ENCODE measurements at regions not wholly inside any gene's neighbourhood (a gene's known extent, or its start where the extent isn't known, plus 50 kb on each side); places are given as distances from the start of the nearest gene placed in this dataset.

DNA sequence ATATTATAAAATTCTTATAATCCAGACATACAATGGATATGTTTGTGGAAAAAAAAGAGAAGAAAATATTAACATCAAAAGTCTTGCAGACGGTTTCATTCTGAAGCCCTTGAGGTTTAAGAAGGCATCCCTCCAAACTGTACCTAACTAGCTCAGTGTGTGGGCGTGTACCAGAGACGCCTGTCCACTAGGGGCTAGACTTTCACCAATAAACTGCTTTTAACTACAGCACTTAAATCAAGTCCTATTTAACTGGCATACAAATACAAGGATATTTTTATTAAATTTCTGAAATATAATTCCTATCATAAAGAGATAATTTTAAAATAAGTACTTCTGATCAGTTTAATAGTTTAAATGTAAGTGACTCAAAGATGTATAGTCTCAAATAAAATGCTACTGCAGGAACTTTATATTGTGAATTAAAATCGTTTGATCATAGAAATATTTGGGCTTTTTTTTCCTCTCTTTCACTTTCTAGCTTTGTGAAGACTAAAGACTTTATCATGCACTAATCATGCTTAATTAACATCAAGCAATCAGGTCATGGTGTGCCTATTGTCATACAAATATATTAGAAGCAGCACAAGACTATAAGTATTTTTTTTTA, 437.7 kb downstream of the SATB2 start:
- FAIRE-seq: no peak

DNA sequence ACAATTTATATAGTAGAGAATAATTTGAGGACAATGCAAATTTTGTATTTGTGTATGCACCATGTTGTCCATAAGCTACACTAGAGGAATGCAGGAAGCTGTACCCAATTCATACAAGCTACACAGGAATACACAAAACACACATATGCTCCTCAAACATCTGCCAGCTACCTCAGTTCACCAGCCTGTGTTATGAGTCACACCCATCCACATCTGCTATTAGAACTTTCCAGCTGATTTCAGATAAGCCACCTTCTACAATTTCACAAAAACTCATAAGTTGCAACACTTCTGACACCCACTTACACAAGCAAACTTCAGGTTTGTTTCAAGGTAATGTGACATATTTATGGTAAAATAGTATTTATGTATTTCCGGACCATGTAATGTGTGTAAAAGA, 438.9 kb downstream of the SATB2 start:
- no peak for FAIRE-seq

DNA sequence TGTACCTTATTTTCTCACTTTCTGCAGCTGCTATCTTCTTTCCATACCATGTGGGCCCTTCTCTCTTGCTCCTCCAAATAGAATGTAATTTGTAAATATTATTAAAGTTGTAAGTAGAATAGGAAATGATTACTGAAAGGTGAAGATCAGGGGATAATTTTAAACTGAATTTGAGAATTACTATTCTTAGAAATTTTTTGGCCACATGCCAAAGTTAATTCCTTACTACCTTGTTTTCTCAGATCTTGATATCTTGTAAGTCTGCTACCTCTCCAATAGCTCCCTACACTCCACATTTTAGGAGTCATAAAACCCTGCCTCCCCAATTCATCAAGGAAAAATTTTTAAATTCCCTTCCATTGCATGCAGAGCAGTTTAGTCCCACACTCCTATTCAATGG, 442.7 kb downstream of the SATB2 start:
- no peak for FAIRE-seq

DNA sequence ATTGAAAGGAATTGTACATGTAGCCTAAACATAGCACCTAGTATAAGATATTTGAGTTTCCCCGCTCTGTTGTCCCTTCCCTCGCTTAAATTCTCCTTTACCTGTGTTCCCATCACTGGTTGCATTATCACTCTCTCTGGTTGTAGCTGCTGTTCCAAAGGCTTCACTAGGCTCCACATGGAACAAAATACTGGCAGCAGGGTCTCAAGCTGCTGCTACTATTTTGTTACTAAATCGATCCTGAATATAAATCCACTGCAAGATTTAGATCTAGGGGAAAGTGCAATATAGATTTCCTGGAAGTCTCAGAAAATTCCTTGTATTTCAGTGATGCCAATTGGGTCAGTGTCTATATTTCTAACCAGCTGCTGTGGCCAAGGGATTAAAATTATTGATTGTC, 443.5 kb downstream of the SATB2 start:
- FAIRE-seq: no peak

DNA sequence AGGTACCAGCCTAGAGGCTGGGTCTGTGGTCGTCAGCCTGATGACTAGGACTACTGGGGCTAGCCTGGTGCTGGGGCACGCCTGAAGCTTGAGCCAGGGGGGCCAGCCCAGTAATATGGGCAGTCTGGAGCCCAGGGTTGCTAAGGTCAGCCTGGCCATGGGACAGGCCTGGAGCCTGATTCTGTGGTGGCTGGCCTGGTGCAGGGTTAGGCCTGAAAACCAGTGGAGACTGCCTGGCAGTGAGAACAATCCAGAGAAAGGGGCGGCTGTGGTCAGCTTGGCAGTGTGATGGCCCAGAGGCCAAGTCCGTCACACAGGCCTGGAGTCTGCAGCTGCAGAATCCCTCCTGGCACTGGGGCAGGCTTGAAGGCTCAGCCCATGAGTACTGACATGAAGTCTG, 445.8 kb downstream of the SATB2 start:
- FAIRE-seq: no peak

DNA sequence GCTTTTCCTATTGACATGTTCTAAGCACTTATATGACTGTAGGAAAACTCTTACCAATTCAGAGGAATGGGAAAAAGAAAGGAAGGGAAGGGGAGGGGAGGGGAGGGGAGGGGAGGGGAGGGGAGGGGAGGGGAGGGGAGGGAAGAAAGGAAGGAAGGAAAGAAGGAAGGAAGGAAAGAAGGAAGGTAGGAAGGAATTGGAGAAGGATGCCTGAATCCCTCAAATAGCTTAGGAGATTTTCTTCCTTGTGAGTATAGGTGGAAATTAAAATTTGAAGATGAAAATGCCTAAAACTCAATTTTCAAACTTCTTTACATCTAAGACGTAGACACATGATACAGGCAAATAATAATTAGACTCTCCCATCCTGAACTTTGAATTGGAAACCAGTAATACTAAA, 463.1 kb downstream of the SATB2 start:
- no peak for FAIRE-seq

DNA sequence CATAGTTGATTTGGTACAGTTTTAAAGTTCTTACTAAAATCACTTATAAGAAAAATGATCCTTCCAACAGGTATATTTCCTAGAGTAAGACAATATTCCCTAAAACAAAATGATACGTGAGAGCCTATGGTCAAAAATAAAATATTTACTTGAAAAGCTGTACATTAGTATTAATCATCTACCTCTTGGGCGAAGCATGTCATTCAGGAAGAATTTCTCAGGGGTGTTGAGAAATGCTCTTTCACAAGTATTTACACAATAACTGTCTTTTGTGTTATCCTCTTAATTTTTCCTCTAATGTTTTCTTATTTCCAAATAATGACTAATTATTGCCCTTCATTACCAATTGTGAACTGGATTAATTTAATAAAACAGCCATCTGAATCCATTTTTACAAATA, 466.3 kb downstream of the SATB2 start:
- no peak for FAIRE-seq

DNA sequence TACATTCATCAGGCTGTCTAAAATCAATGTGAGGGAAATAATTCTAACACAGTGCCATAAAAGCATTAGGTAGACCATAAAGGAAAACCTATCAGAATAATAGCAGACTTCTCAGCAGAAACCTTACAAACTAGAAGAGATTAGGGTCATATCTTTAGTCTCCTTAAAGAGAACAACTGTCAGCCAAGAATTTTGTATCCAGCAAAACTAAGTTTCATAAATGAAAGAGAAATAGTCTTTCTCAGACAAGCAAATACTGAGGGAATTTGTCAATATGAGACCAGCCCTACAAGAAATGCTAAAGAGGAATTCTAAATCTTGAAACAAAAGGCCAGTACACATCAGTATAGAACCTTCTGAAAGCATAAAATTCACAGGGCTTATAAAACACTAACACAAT, 482.0 kb downstream of the SATB2 start:
- FAIRE-seq: no peak

DNA sequence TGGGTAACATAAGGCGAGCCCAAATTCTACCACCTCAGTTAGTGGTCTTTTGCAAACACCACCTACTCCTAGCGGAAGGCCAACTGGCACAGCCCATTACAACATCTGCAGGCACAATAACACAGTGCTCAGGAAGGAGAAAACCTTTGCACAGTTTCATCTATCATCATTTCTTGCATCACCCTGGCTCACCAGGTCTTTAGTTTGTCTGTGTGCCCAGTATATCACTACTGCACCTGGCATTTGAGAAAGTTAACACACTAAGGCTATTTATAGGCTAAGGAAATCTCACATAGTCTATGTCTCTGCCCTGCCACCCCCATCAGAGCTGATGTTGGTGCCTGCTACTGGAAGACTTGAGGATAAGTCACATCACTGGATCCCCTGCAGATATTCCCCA, 484.0 kb downstream of the SATB2 start:
- FAIRE-seq: no peak

DNA sequence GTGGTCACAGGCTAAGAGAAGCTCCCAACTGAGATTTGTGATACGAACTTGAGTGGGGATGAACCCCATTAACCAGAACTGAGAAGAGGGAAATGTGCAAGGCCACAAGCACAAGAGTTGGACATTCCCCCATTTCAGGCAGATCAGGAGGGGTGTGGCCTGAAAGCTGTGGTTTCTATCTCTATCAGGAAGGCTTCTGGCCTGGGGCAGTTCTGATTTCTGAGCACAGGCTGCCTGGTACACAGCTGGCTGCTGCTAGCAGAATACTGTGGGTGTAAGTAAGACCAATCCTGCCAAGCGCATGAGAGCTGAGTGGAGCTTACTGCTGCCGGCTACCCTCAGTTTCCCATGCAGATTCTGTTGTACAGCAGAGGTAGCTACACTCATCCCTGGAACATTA, 484.6 kb downstream of the SATB2 start:
- FAIRE-seq: no peak

DNA sequence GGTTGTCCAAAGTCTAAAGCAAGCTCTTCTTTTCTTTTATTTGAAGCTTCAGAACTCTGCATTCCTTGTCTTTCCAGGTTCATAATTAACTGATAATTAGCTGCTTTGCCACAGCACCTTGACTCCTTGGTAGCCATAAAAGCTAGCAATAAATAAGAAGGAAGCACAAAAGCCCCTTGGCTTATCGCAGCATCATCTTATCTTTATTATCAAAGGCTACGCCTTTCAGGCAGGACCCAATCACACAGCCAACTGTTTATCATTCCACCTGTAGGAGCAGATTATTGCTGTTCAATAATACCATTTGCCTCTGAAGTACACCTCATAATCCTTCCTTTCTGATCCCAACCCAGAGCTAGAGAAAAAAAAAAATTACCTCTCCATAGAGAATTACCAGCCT, 489.2 kb downstream of the SATB2 start:
- FAIRE-seq: no peak

DNA sequence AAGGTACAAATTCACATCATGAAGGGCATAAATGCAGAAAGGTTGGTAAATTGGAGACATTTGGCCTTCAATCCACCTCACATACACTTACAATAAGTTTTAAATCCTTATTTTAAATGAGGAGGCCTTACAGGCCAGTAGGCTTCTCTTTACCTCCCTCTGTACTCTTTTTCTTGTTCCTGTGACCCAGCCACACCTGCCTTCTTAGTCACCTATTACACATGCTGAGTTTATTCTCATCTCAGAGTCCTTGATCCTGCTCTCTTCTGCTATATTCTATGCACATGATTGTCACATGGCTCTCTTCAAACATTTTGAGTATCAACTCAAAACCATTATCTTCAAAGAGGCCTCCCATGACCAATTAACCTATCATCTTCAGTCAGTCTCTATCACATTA, 491.5 kb downstream of the SATB2 start:
- FAIRE-seq: no peak

DNA sequence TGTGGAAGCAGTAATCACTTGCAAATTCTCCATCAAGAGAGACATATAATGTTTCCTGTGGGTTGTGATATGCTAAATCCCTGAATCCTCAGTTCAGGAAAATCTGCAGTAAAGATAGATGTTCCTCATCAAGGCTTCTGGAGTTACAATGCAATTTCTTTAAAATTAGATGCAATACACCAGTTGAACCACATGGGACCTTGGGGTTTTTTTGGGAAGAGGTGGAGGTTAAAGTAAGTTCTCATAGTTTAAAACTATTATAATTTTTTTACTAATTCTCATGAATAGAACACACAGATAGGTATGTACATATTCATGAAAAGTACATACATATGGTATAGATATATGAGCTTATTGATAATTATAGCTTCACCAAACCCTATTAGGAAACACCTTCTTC, 496.2 kb downstream of the SATB2 start:
- FAIRE-seq: no peak

DNA sequence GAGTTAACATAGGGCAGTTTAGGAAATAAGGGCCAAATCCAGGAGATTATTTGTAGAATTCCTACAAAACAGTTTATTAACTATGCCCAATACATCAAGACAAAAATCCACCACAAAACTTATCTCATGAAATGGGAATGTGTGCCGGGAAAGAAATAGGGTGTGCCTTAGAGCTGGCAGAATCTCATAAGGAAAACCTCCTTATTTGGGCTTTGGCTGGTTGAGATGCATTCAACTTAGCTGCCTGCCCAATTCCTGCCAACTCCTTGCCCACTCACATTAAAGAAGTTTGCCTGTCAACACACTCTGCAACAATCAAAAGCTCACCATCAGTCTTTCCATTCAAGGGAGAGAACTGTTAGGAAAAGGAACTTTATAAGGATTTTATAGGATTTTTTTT, 500.6 kb downstream of the SATB2 start:
- no peak for FAIRE-seq

DNA sequence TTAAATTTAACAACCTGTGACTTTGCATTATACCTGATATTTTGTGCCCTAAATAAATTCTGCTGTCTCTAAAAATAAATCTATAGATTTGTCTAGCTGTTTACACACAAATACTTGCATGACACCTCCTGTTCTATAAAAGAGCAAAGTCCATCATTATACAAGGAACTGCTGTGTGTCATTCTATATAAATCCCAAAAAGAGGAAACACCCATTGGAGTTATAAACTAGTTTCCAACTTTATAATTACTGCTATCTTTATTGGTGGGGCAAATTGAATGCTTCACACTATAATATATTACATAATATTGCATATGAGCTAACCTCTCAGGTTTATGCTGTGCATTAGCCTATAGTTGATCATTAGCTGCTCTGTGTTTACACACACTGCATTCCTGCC, 504.4 kb downstream of the SATB2 start:
- FAIRE-seq: no peak

DNA sequence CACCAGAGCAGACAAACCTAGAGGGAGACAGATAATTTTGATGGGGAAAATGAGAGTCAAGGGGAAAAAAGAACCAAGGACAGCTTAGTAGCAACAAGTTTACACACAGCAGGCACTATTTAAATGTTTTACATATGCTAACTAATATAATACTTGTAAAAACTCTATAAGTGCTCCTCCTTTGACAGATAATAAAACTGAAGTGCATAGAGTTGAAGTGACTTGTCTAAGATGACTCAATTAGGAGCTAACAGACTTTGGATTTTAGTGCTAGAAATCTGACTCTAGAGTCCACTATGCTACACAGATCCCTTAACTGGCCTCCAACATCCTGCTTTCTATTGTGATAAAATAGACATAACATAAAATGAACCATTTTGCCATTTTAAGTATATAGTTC, 506.9 kb downstream of the SATB2 start:
- no peak for FAIRE-seq

DNA sequence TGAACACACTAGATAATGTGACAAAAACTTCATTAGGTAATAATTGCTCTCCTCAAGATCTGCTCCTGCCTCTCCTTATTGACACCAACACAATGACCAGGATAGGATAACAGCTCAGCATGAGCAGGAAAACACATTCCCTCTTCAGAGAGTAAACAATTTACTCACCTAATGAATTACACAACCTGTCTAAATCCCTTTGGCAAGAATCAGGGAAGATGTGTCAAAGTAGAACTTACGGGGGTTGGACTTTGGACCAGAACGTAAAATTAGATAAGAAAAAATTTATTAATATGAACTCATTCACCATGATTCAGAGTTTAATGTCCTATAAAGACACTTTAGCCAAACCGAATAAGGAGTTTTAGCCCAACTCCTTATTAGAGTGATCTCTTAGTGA, 512.2 kb downstream of the SATB2 start:
- FAIRE-seq: no peak

DNA sequence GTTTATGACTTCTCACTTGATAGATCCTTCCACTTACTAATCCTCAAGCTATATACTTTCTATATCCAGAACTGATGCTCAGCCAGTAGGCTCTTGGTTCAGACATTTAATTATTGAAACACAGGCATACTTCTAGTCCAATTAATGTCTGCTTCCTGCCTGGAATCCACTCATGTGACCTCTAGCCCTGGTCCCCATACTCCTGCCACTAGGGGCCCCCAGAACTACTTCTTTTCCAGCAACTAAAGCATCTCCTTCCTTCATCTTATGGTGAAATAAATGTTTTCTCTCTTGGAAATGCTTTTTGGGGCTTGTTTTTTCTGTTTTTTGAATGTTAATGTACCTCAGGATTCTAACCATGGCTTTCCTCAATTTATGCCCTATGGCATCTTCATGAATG, 527.6 kb downstream of the SATB2 start:
- FAIRE-seq: no peak

DNA sequence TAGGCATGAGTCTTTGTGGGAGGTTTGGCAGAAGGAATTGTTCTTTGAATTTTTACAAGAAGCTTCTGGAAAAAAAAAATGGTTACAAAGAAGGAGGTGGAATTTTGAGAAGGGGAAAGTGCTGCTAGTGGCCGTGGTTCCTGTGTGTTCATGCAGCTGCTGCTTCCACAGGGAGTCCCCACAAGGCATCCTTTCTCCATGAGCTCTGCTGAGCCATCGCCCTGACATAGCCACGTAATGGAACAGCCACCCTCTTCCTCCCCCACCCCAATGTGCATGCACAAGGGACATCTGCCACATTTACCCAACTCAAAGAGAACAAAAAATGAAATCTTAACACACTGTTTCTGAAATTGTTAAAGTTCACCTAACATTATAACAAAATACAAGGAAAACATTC, 529.7 kb downstream of the SATB2 start:
- FAIRE-seq: no peak

DNA sequence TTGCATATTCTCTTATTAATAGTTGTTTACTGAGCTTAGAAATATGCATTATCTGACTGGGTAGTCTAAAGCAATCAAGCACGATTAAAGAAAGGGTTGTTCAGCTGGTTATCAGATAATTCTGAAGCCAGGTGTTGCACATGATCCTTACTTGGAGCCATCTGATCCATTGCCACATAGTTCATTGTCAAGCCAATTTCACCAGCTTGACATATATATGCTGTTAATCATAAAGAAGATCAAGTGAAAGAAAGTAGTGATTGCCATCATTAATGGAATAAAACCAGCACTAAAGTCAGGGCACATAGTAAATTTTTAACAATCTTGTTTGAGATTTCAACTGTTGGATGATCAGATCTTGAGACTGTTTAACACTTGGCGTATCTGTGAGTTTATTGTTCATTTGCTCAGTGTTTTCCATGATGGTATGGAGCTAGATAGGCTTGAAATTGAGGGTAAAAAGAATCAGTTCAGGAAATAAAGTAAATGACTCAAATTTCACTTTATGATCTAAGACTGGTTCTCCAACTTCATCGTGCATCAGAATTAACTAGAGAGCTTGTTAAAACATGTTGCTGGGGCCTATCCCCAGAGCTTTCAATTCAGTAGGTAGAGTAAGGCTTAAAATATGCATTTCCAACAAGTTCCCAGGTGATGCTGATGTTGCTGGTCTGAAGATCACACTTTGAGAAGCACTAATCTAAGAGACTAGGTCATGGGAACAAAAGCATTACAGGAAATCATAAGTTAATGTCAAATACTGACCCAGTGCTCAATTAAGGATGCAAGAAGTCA, 539.6 kb downstream of the SATB2 start:
- FAIRE-seq: no peak

DNA sequence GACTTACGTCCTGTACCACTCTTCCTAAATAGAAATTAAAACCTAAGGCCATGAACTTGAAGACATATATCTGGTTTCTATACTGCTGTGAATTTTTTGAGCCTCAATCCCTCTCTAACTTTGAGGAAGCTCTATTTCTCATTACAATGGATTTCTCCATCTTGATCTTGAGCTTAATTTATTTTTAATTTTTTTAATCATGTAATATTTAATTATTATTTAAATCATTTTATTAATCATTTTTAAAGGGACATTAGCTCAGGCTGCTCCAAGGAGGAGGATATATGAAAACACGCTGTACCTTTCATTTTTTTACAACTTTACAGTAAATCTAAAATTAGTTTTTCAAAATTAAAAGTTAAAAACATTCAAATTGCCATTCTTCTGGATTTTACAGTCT, 540.5 kb downstream of the SATB2 start:
- FAIRE-seq: no peak

DNA sequence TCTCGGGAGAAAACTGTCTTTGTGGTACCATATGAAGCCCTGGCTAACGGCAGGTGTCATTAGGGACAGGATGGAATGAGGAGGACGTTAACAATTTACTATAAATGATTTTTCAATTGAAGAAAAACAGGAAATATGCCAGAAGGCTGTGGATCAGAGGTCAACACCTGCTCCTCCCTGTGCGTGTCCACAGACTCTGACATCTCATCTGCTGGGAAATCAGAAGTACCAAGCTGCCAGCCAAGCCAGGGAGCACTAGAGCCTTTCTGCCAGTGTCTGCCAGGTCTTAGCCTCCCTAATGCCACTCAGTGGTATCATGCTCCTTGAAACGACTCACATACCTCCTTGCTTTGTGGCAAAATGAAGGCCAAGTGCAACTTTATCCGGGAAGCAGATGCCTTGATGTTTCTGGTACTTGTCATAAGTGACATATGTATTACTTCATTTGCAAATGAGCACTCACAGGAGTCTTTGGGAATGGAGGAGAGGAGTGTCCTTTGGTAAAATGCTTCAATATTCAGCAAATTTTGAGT, 541.1 kb downstream of the SATB2 start:
- FAIRE-seq: no peak

DNA sequence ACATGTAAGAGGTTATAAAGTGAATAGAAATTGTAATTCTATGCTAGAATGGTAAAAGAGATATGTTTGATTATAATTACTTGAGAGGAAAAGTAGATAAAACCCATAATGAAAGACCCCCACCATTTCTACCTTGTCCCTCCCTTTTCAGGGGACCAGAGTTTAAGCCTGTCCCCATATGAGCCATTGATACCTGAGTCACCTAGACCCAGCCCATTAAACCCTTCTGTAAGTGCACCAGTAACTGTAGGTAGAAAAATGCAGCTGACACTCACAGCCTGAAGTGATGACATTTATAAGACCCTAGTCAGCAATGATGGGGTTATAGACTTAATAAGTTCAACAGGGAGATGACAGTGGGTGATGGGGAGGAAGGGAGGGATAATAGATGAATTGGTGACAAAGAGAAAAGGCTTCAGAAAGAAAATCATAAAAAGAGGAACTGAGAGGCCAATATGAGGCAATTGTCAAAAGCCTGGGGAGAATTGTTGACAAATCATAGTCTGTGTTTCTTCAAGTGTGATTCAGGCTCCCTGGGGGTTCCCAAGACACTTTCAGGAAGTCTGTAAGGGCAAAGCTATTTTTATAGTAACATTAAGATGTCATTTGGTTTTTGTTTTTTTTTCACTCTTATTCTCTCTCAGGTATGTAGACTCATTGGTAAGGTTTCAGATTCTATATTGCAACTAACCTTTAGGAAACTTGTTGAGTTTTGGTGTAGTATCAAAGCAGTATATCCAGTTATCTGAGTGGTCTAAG, 544.2 kb downstream of the SATB2 start:
- FAIRE-seq: no peak
